ENCODE measurements at regions not wholly inside any gene's neighbourhood (a gene's known extent, or its start where the extent isn't known, plus 50 kb on each side); places are given as distances from the start of the nearest gene placed in this dataset.

DNA sequence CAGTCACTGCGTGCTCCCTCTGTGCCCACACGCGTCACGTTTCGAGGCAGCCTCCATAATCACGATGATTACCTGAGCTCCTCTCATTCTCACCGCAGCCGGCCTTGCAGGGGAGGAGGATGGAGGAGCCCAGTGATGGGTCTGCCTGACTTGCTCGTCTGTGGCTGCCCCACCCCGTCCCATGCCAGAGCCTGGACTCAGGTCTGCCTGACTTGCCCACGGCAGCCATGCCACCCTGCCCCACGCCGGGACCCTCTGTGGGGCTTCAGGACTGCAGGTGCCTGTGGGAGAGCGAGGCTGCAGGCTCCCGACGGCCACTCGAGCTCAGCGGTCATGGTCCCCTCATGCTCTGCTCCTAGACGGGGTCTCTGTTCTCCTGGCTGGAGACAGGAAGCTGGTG is 1025.1 kb downstream of the BRD1 start:
- Histone ChIP-seq H4K5ac (ENCODE audit: low read depth, low read length) (no peak overlapping the region), H3K36me3 (ENCODE audit: control insufficient read depth, insufficient read depth, low read length) (no peaks in the 10 kb centered on the region), H2AK5ac (ENCODE audit: low read depth, low read length) (no peak overlapping the region), H3K9ac (ENCODE audit: low read depth, low read length) (no peak overlapping the region), H2BK5ac (ENCODE audit: low read depth, low read length, poor library complexity, severe bottlenecking) (no peak overlapping the region), H3K27me3 (ENCODE audit: control insufficient read depth, insufficient read depth, low read length) (no peaks in the 10 kb centered on the region), H2BK120ac (ENCODE audit: low read depth, low read length) (no peak overlapping the region), H4K91ac (ENCODE audit: insufficient read depth, low read depth, low read length) (no peak overlapping the region), H3K4me2 (ENCODE audit: low read depth, low read length) (no peak overlapping the region), H2AFZ (replicated peaks; ENCODE audit: low read length, poor library complexity) (no peak overlapping the region), H3K9me1 (ENCODE audit: insufficient read depth, low read length) (no peaks in the 10 kb centered on the region), H3K79me1 (ENCODE audit: low read depth in 1 of 2, low read length in 2 of 2) (no peaks in the 10 kb centered on the region), H2AK9ac (replicated peaks; ENCODE audit: low read depth, low read length, poor library complexity) (no peak overlapping the region), H3K4me1 (ENCODE audit: control insufficient read depth, insufficient read depth, low read length) (no peaks in the 10 kb centered on the region), H3K27ac (ENCODE audit: insufficient read depth, low read length) (no peak overlapping the region), H2BK20ac (ENCODE audit: low read depth, low read length) (no peak overlapping the region), H3K23ac (ENCODE audit: low read depth, low read length) (no peak overlapping the region), H3K9me3 (ENCODE audit: control insufficient read depth, insufficient read depth, low read length) (peaks cover 72% of the 10 kb centered on the region), H3K56ac (ENCODE audit: extremely low read depth, insufficient read depth, low read length) (no peak overlapping the region), H3K4ac (ENCODE audit: low read depth, low read length) (no peak overlapping the region), H3K4me3 (ENCODE audit: insufficient read depth, low read depth, low read length) (no peak overlapping the region), H3K18ac (ENCODE audit: low read depth, low read length) (no peak overlapping the region), H3K14ac (replicated peaks; ENCODE audit: low read depth, low read length) (no peak overlapping the region), H4K20me1 (ENCODE audit: insufficient read depth, low read length) (no peaks in the 10 kb centered on the region), H4K8ac (ENCODE audit: low read depth in 2 of 2, low read length in 2 of 2) (no peak overlapping the region), H2BK15ac (ENCODE audit: low read depth, low read length) (no peak overlapping the region)
- no peak for DNase-seq
- TF ChIP-seq CHD1 (IDR thresholded peaks at IDR 0.05; ENCODE audit: low read depth, low read length) = no peak
- no peak for TF ChIP-seq POLR2A (IDR thresholded peaks at IDR 0.05; ENCODE audit: low read depth, low read length)
- no peak for TF ChIP-seq CEBPB (IDR thresholded peaks at IDR 0.05; ENCODE audit: low read depth, low read length)
- TF ChIP-seq RFX5 (IDR thresholded peaks at IDR 0.05; ENCODE audit: low read depth, low read length) = no peak
- no peak for TF ChIP-seq MAFK (IDR thresholded peaks at IDR 0.05; ENCODE audit: low read depth, low read length)
- no peak for TF ChIP-seq MAZ (IDR thresholded peaks at IDR 0.05; ENCODE audit: borderline replicate concordance, low read depth, low read length)
- no peak for TF ChIP-seq BHLHE40 (IDR thresholded peaks at IDR 0.05; ENCODE audit: low read depth, low read length)
- TF ChIP-seq, protein P1, sequence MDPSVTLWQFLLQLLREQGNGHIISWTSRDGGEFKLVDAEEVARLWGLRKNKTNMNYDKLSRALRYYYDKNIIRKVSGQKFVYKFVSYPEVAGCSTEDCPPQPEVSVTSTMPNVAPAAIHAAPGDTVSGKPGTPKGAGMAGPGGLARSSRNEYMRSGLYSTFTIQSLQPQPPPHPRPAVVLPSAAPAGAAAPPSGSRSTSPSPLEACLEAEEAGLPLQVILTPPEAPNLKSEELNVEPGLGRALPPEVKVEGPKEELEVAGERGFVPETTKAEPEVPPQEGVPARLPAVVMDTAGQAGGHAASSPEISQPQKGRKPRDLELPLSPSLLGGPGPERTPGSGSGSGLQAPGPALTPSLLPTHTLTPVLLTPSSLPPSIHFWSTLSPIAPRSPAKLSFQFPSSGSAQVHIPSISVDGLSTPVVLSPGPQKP (IDR thresholded peaks at IDR 0.05; ENCODE audit: borderline replicate concordance, low read depth, low read length) = no peak
- TF ChIP-seq FOS (IDR thresholded peaks at IDR 0.05; ENCODE audit: low read depth, low read length) = no peak
- no peak for TF ChIP-seq RCOR1 (IDR thresholded peaks at IDR 0.05; ENCODE audit: insufficient replicate concordance, low read length)
- TF ChIP-seq, protein P2, sequence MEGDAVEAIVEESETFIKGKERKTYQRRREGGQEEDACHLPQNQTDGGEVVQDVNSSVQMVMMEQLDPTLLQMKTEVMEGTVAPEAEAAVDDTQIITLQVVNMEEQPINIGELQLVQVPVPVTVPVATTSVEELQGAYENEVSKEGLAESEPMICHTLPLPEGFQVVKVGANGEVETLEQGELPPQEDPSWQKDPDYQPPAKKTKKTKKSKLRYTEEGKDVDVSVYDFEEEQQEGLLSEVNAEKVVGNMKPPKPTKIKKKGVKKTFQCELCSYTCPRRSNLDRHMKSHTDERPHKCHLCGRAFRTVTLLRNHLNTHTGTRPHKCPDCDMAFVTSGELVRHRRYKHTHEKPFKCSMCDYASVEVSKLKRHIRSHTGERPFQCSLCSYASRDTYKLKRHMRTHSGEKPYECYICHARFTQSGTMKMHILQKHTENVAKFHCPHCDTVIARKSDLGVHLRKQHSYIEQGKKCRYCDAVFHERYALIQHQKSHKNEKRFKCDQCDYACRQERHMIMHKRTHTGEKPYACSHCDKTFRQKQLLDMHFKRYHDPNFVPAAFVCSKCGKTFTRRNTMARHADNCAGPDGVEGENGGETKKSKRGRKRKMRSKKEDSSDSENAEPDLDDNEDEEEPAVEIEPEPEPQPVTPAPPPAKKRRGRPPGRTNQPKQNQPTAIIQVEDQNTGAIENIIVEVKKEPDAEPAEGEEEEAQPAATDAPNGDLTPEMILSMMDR (conservative IDR thresholded peaks at IDR 0.05; ENCODE audit: low read depth, low read length) = no peak
- TF ChIP-seq, protein P3, sequence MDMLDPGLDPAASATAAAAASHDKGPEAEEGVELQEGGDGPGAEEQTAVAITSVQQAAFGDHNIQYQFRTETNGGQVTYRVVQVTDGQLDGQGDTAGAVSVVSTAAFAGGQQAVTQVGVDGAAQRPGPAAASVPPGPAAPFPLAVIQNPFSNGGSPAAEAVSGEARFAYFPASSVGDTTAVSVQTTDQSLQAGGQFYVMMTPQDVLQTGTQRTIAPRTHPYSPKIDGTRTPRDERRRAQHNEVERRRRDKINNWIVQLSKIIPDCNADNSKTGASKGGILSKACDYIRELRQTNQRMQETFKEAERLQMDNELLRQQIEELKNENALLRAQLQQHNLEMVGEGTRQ (IDR thresholded peaks at IDR 0.05; ENCODE audit: low read depth, low read length) = no peak
- no peak for TF ChIP-seq NFE2L2 (IDR thresholded peaks at IDR 0.05; ENCODE audit: low read depth, low read length)
- no peak for TF ChIP-seq RAD21 (IDR thresholded peaks at IDR 0.05; ENCODE audit: low read length)
- no peak for TF ChIP-seq MXI1 (IDR thresholded peaks at IDR 0.05; ENCODE audit: borderline replicate concordance, low read depth, low read length)
- TF ChIP-seq SMC3 (IDR thresholded peaks at IDR 0.05; ENCODE audit: low read depth, low read length) = no peak
- in situ Hi-C loops (cut with MboI; ENCODE audit: low sequenced_read_pairs) = no loop called here
- dilution Hi-C loops (cut with HindIII; ENCODE audit: low sequenced_read_pairs, unreplicated experiment) = no loop called here
- ATAC-seq (ENCODE audit: low read depth) = no peak
- ChIA-PET POLR2A (ENCODE audit: unreplicated experiment) (no interaction called here), CTCF (no interaction called here)
- intact Hi-C loops (cut with micrococcal nuclease) = no loop called here
- no TSS peak for BruUV-seq (replicated peaks)
- 53% methylated on average over 7 of the region's 19 CpGs; no CpG with 5 or more reads in 1 of the 2 experiments for WGBS, 2 experiments (ENCODE audit: extremely low coverage in 2 of 2, insufficient read length in 1 of 2)

Measured in IMR-90 (cell line).